ENCODE measurements at regions not wholly inside any gene's neighbourhood (a gene's known extent, or its start where the extent isn't known, plus 50 kb on each side); places are given as distances from the start of the nearest gene placed in this dataset.

DNA sequence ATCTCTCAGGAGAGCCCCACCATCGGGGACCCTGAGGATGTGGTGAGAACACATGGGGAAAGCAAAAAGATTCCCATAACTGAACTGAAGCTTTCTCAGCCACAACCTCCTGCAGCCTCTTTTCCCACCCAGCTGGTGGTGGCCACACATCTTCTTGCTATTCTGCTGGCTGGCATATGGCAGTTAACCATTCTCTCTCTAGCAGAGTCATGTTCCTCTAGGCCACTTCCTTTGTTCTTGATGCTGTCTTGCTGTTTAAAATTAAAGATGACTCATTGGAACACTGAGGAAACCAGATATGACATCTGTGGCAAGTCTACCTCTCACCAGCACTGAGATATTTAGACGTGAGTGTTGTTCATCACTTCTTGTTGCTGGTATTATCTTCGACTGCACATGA is 180.3 kb upstream of the ROBO2 start:
- H3K4me3 ChIP-seq (ENCODE audit: low read depth, low read length), result no peak overlapping the region
- TF ChIP-seq CTCF (conservative IDR thresholded peaks at IDR 0.05; ENCODE audit: low read depth, low read length), result no peak
- no peak for DNase-seq (ENCODE audit: low read depth)

- DNase-seq (ENCODE audit: low read depth), result no peak
- TF ChIP-seq CTCF (conservative IDR thresholded peaks at IDR 0.05; ENCODE audit: low read depth, low read length), result no peak
- no peak overlapping the region for H3K4me3 ChIP-seq (ENCODE audit: low read depth, low read length)
These were observed 175.5 kb upstream of the ROBO2 start for GRCh38 chr3:76864355-76864754.

DNA sequence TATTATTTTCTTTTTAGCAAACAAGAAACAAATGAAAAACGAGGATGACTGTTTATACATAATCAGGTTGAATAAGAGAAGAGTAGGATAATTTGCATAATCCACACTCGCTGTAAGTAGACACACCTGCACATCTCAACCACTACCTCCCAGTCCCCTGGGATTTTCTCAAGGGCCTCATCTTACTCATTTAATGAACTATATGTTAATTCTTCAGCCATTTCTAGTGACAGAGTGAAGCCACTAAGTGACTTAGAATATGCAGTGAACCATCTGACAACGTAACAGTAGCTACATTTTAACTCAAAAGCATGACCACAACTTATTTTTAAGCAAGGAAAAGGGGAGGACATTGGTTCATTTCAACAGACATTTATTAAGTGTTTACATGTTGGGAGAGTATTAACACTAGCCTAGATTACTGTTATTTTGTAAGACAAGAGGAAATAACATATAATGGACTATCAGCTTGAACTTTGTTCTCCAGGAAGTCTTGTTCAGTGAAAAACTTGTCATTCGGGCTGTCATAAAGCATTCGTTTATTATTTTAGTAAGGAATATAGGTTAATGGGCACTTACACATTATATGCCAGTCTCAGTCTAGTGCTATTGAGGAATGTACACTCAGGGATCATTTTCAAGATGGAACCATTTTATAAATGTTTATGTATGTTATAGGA is 173.0 kb upstream of the ROBO2 start:
- no peak overlapping the region for H3K4me3 ChIP-seq (ENCODE audit: low read depth, low read length)
- TF ChIP-seq CTCF (conservative IDR thresholded peaks at IDR 0.05; ENCODE audit: low read depth, low read length), result no peak
- DNase-seq (ENCODE audit: low read depth), result no peak

- DNase-seq (ENCODE audit: low read depth), result no peak
- TF ChIP-seq CTCF (conservative IDR thresholded peaks at IDR 0.05; ENCODE audit: low read depth, low read length), result no peak
- no peak overlapping the region for H3K4me3 ChIP-seq (ENCODE audit: low read depth, low read length)
These were observed 170.0 kb upstream of the ROBO2 start for GRCh38 chr3:76869726-76870384.

DNA sequence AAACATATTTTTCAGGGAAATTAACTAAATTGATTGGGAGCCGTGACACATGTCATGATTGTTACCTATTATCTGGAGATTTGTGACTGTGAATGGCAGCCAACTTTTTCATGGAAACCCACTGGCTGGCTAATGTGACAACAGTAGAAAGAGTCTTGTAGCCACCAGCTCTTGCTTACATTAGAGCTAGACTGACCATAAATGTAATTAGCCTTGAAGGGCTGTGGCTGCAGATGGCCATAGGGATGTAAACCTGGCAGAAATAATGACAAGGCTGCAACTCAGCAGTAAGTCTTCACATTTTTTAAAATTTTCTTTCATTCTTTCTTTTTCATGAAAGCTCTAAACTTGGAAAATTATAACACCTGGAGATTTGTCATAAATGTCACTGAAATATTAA is 168.2 kb upstream of the ROBO2 start:
- TF ChIP-seq CTCF (conservative IDR thresholded peaks at IDR 0.05; ENCODE audit: low read depth, low read length), result no peak
- DNase-seq (ENCODE audit: low read depth), result no peak
- H3K4me3 ChIP-seq (ENCODE audit: low read depth, low read length), result no peak overlapping the region

DNA sequence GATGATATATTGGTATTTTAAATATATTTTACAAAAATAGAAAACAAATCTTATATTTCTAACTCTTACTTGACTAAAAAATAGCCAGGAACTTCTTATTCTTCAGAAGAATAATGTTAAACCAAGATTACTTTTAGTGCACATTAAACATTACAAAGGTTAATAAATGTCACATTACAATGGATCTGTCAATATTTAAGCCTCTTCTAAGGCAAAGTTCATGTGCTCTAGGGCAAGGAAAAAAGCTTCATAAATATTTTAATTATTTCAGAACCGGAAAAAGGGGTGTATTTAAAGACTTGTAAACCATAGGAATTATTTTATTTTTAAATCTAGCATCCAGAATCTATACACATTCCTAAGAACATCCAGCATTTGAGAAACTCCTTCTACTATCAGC is 166.9 kb upstream of the ROBO2 start:
- DNase-seq (ENCODE audit: low read depth), result no peak
- no peak for TF ChIP-seq CTCF (conservative IDR thresholded peaks at IDR 0.05; ENCODE audit: low read depth, low read length)
- no peak overlapping the region for H3K4me3 ChIP-seq (ENCODE audit: low read depth, low read length)
